Heart left ventricle (tissue), 13 donors: ENCODE measurements at regions not wholly inside any gene's neighbourhood (a gene's known extent, or its start where the extent isn't known, plus 50 kb on each side); places are given as distances from the start of the nearest gene placed in this dataset.

Experiments
- CTCF ChIP-seq, 12 donors: fragments of 200-600 bp; sonication (generic) in 4 of 12; IDR thresholded peaks; one replicate each; pipeline versions ENCODE4 v1.5.0 to v1.8.0; 2018 to 2022; ENCODE audit warnings: antibody characterized with exemption in 12 of 12, mild to moderate bottlenecking in 5 of 12
- POLR2A ChIP-seq, 2 donors: fragments of 450-650 bp; IDR thresholded peaks; one replicate each; pipeline ENCODE4 v1.6.1; 2017; ENCODE audit warnings: antibody characterized with exemption in 2 of 2, mild to moderate bottlenecking in 2 of 2, moderate library complexity in 2 of 2
- donor health status: ischemic (EF 13 %, LVEDD 7.1; RV severe dilation, severe dysfunction).
- donor health status: DM: no; HTN: yes; CAD: no.
- donor health status: DM: no; HTN: no; CAD: no.
- donor health status: ischemic (EF 25% LVEDD 6.9; RV normal size, moderate dysfunction).
- donor health status: ischemic (EF 25% LVEDD 5.7; RV mildly dilated, moderate dysfunction).
- donor health status: ischemic (EF 35%, LVEDD 5.7; RV mildly dilated, moderate dysfunction).
- donor health status: nonischemic (EF 11% LVEDD 7.7; RV severe dilation, severe dysfunction).
- donor health status: DM: yes; HTN: yes; CAD: no.
- donor health status: PGD.
- donor health status: ischemic (EF 29% LVEDD 5.4; RV normal size, mild dysfunction).
- donor health status: nonischemic (EF 23%, LVEDD 6.1; RV moderate dilation, normal function).

- TF ChIP-seq CTCF (IDR thresholded peaks at IDR 0.05) = no peak
- no peak for TF ChIP-seq POLR2A (IDR thresholded peaks at IDR 0.05)
Observed at GRCh38 chr4:14807856-14808255, 194.4 kb upstream of the CPEB2 start.
